GM12875 (cell line): ENCODE measurements at regions not wholly inside any gene's neighbourhood (a gene's known extent, or its start where the extent isn't known, plus 50 kb on each side); places are given as distances from the start of the nearest gene placed in this dataset.
"Not testable (repeated sequence)": the region's sequence is repeated elsewhere in the genome, so short reads cannot be mapped to it uniquely, and the experiment has no call there.

Experiments
- H3K4me3 ChIP-seq: one replicate; pipeline ENCODE4 v1.5.1; 2011; ENCODE audit warnings: low read depth, low read length, control low read depth
- TF ChIP-seq, protein P1 (sequence below): IDR thresholded peaks from 2 replicates; pipeline ENCODE4 v1.5.1; 2011; ENCODE audit warnings: low read depth, mild to moderate bottlenecking, control low read depth, inconsistent platforms, low read length, moderate library complexity, borderline replicate concordance; ENCODE audit not compliant: insufficient read depth

GRCh38 chr11:24181395-24182047 lies 315.3 kb upstream of the LUZP2 start:
- H3K4me3 ChIP-seq = no peak overlapping the region
- TF ChIP-seq, protein P1, sequence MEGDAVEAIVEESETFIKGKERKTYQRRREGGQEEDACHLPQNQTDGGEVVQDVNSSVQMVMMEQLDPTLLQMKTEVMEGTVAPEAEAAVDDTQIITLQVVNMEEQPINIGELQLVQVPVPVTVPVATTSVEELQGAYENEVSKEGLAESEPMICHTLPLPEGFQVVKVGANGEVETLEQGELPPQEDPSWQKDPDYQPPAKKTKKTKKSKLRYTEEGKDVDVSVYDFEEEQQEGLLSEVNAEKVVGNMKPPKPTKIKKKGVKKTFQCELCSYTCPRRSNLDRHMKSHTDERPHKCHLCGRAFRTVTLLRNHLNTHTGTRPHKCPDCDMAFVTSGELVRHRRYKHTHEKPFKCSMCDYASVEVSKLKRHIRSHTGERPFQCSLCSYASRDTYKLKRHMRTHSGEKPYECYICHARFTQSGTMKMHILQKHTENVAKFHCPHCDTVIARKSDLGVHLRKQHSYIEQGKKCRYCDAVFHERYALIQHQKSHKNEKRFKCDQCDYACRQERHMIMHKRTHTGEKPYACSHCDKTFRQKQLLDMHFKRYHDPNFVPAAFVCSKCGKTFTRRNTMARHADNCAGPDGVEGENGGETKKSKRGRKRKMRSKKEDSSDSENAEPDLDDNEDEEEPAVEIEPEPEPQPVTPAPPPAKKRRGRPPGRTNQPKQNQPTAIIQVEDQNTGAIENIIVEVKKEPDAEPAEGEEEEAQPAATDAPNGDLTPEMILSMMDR = no peak

DNA sequence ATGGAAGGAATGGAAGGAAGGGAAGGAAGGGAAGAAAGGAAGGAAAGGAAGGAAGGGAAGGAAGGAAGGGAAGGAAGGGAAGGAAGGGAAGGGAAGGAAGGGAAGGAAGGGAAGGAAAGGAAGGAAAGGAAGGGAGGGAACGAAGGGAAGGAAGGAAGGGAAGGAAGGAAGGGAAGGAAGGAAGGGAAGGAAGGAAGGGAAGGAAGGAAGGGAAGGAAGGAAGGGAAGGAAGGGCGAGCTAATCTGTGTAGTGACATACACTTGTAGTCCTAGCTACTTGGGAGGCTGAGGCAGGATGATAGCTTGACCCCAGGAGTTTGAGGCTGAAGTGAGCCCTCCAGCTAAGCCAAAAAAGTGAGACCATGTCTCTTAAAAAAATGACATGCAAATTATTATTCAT lies 311.3 kb upstream of the LUZP2 start:
- H3K4me3 ChIP-seq = not testable (repeated sequence)

DNA sequence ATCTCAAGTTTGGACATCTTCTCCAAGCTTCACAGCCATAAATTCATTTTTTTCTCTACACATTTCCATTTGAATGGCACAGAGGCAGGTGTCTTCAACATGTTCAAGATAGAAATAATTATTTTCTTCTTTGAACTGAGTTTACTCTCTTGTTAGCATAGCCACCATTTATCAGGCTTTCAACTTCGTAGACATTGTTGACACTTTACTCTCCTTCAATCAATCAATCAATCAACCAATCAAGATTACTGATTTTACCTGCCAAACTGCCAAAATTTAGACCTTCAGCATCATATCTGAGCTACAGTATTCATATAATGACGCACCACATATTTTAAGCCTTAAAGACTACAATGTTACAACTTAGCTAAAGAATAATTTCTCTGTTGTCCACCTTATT lies 300.1 kb upstream of the LUZP2 start:
- H3K4me3 ChIP-seq = no peak overlapping the region
- TF ChIP-seq, protein P1 = no peak

DNA sequence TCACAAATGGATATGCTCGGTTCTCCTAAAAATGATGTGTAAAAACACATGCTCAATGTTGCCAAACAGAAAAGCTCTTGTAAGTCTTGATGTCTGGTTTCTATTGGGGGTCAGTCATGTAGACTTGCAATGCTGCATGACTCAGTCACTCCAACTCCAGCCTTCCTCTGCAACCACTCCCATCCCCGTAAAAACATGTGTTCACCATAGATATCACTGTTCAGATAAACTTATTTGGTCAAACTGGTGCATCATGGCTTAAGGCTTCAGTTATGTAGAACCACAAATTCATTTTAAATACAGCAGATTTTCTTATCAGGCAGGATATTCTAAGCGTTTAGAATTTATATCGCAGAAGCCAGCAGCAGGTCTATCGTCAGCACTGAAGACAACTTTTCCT lies 298.4 kb upstream of the LUZP2 start:
- no peak overlapping the region for H3K4me3 ChIP-seq
- TF ChIP-seq, protein P1 = no peak

- H3K4me3 ChIP-seq = no peak overlapping the region
- TF ChIP-seq, protein P1 = no peak
Observed at GRCh38 chr11:24199461-24199860, 297.4 kb upstream of the LUZP2 start.

GRCh38 chr11:24206030-24206429 lies 290.8 kb upstream of the LUZP2 start:
- TF ChIP-seq, protein P1 = no peak
- H3K4me3 ChIP-seq = no peak overlapping the region

- H3K4me3 ChIP-seq = no peak overlapping the region
Observed at GRCh38 chr11:24206511-24206910, 290.3 kb upstream of the LUZP2 start.

More at GRCh38 chr11:24206511-24206910, 290.3 kb upstream of the LUZP2 start:
- TF ChIP-seq, protein P1 = no peak
